H1 (cell line): ENCODE measurements at regions not wholly inside any gene's neighbourhood (a gene's known extent, or its start where the extent isn't known, plus 50 kb on each side); places are given as distances from the start of the nearest gene placed in this dataset.

ENCODE experiments used
- CTCF ChIP-seq, 3 experiments: IDR thresholded peaks; 1 replicate in 2 of 3; 2 replicates in 1 of 3; pipeline versions ENCODE4 v1.5.1 to v1.6.1; 2011; ENCODE audit warnings: low read length in 3 of 3, mild to moderate bottlenecking in 3 of 3, inconsistent platforms in 2 of 3, low read depth in 1 of 3, moderate library complexity in 1 of 3; ENCODE audit not compliant: insufficient read depth in 1 of 3; ENCODE audit errors: control extremely low read depth in 1 of 3
- EGR1 ChIP-seq: IDR thresholded peaks from 2 replicates; pipeline ENCODE4 v1.6.1; 2011; ENCODE audit warnings: low read depth, low read length, borderline replicate concordance
- EP300 ChIP-seq, 2 experiments: IDR thresholded peaks; 1 replicate in 1 of 2; 2 replicates in 1 of 2; pipeline ENCODE4 v1.6.1; 2011 to 2012; ENCODE audit warnings: low read depth in 2 of 2, low read length in 2 of 2, mild to moderate bottlenecking in 2 of 2, borderline replicate concordance in 1 of 2, inconsistent platforms in 1 of 2, moderate library complexity in 1 of 2
- EZH2 ChIP-seq: fragments of 200-600 bp; sonication (generic); IDR thresholded peaks from 2 replicates; pipeline ENCODE4 v1.7.1; 2012; ENCODE audit warnings: low read depth, mild to moderate bottlenecking, moderate library complexity, low read length, inconsistent platforms; ENCODE audit not compliant: severe bottlenecking
- HDAC6 ChIP-seq: IDR thresholded peaks from one replicate; pipeline ENCODE4 v1.7.1; 2012; ENCODE audit warnings: low read depth, mild to moderate bottlenecking, inconsistent platforms, low read length, moderate library complexity
- JUN ChIP-seq: IDR thresholded peaks from 2 replicates; pipeline ENCODE4 v1.6.1; 2011; ENCODE audit warnings: low read depth, mild to moderate bottlenecking, improper control_type of control experiment, low read length
- RXRA ChIP-seq: IDR thresholded peaks from 2 replicates; pipeline ENCODE4 v1.6.1; 2011; ENCODE audit warnings: low read depth, mild to moderate bottlenecking, low read length, moderate library complexity; ENCODE audit not compliant: insufficient read depth
- ZNF274 ChIP-seq: IDR thresholded peaks from 2 replicates; pipeline ENCODE4 v1.7.0; 2012; ENCODE audit warnings: low read length, borderline replicate concordance; ENCODE audit errors: extremely low read depth

- TF ChIP-seq CTCF (IDR thresholded peaks at IDR 0.05; ENCODE audit: control extremely low read depth in 1 of 3, insufficient read depth in 1 of 3, low read depth in 1 of 3, low read length in 3 of 3) (no peak), HDAC6 (no peak), JUN (no peak), EZH2 (no peak), EGR1 (no peak), EP300 (IDR thresholded peaks at IDR 0.05; ENCODE audit: borderline replicate concordance in 1 of 2, low read depth in 2 of 2, low read length in 2 of 2) (no peak), ZNF274 (no peak), RXRA (no peak)
Observed at GRCh38 chr1:239006276-239006675, 380.1 kb upstream of the CHRM3 start.
